ENCODE measurements at regions not wholly inside any gene's neighbourhood (a gene's known extent, or its start where the extent isn't known, plus 50 kb on each side); places are given as distances from the start of the nearest gene placed in this dataset.

DNA sequence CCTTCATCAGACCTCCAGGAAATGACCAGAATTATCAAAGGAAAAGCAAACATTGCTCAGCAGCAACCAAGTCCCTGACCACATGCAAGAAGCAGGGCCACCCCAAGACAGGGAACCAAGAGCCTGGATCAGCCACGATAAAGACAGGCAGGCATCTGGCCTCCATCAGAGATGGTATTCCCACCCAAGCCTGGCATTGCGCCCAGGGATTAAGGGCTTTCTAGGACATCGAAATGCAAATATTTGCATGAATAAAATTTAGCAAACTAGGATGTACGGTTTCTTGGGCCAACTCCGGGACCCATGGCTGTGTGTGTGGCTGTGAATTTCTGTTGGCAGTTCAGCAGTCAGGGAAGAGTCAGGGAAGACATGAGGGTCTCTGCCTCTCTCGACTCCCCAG, 241.4 kb upstream of the DYNLRB2 start:
- DNase-seq: no peak

GRCh38 chr16:80298676-80299075, 242.1 kb upstream of the DYNLRB2 start:
- no peak for DNase-seq

DNA sequence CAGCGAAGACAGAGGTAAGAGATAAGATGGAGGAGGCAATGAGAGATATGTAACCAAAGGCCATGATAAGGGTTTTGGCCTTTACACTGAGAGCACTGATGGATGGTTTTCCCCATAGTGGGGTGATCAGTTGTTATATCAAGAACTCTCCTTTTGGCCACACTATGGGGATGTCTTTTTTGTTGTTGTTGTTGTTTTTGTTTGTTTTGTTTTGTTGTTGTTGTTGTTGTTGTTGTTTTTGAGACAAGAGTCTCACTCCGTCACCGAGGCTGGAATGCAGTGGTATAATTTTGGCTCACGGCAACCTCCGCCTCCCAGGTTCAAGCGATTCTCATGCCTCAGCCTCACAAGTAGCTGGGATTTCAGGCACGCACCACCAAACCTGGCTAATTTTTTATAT, 244.8 kb upstream of the DYNLRB2 start:
- DNase-seq: no peak

- DNase-seq: no peak
Measured at GRCh38 chr16:80294172-80294571, 246.6 kb upstream of the DYNLRB2 start.

DNA sequence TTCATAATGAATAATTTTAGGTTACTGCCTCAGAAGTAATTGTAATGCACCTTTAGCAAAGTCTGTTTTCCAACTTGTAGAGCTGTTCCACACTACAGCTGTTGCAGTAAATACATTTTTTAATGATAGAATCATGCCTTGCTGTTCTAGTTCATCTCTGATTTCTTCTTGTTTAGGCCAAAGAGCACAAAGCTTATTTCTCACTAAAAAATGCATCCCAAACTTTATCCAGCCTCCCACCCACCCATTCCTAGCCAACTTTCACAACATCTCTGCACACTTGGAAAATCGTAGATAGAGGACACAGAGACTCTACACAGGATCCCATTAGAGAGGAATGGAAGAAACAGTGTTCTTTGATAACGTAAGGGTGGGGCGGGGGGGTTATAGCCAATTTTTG, 252.2 kb upstream of the DYNLRB2 start:
- no peak for DNase-seq

DNA sequence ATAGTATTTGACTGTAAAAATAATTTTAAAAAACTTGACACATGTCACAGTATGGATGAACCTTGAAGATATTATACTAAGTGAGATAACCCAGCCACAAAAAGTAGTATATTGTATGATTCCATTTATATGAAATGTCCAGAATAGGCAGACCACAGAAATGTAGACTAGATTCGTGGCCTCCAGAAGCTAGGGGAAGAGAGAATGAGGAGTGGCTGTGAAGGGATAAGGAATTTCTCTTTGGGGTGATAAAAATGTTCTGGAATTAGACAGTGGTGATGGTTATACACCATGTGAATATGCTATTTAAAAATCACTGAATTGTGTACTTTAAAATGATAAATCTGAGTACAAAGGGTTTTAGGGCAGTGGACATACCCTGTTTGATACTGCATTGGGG, 253.1 kb upstream of the DYNLRB2 start:
- DNase-seq: no peak

GRCh38 chr16:80285104-80285503, 255.7 kb upstream of the DYNLRB2 start:
- DNase-seq: no peak

DNA sequence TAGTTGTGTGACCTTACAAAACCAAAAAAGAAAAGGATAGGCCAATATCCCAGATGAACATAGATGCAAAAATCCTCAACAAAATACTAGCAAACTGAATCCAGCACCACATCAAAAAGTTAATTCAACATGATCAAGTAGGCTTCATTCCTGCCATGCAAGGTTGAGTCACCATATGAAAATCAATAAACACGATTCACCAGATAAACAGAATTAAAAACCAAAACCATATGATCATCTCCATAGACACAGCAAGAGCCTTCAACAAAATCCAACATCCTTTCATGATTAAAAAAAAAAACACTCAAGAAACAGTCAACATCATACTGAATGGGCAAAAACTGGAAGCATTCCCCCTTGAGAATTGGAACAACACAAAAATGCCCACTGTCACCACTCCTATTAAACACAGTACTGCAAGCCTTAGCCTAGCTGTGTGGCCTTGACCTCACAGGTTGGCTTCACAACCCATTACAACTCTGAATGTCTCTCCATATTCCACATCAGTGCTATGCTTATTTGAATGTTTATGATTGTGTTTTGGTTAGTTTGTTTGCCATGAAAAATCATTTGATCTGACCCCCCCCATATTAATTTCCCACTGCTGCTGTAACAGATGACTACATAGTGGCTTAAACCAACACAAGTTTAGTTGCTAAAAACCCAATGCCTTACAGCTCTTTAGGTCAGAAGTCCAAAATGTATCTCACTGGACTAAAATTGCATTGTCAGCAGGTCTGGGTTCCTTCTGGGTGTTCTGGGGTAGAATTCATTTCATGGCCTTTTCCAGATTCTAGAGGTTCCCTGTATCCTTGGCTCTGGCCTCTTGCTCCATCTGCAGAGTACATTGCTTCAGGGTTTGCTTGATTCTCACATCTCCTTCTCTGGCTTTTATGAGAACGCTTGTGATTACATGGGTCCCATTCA, 257.1 kb upstream of the DYNLRB2 start:
- no peak for DNase-seq

GRCh38 chr16:80280557-80280956, 260.2 kb upstream of the DYNLRB2 start:
- no peak for DNase-seq

- DNase-seq: no peak
Measured at GRCh38 chr16:80279656-80280055, 261.1 kb upstream of the DYNLRB2 start.

DNA sequence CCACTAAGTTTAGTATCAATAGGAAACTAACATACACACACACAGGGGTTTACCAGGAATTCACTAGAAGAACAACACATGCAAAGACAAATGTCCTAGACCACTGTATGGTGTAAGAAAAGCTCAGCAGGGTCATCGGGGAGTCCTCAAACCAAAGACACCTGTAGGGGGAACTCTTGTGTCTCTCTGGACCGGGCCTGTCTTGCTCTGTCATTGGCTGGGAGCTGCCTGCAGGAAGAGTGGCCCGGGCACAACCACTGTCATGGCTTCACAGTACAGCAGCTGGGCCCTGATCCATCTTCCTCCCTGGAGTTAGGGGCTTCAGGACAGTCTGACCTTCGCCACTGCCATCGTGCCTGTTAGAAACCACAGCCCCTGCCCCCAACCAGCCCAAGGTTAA, 263.6 kb upstream of the DYNLRB2 start:
- no peak for DNase-seq

GRCh38 chr16:80274576-80275191, 266.1 kb upstream of the DYNLRB2 start:
- no peak for DNase-seq

GRCh38 chr16:80273635-80274538, 266.9 kb upstream of the DYNLRB2 start:
- no peak for DNase-seq

- DNase-seq: no peak
Measured at GRCh38 chr16:80265624-80266306, 275.0 kb upstream of the DYNLRB2 start.

GRCh38 chr16:80263848-80264694, 276.7 kb upstream of the DYNLRB2 start:
- DNase-seq: no peak

GRCh38 chr16:80263181-80263823, 277.5 kb upstream of the DYNLRB2 start:
- no peak for DNase-seq

- no peak for DNase-seq
Measured at GRCh38 chr16:80260906-80261311, 279.9 kb upstream of the DYNLRB2 start.

GRCh38 chr16:80259290-80259805, 281.4 kb upstream of the DYNLRB2 start:
- no peak for DNase-seq

DNA sequence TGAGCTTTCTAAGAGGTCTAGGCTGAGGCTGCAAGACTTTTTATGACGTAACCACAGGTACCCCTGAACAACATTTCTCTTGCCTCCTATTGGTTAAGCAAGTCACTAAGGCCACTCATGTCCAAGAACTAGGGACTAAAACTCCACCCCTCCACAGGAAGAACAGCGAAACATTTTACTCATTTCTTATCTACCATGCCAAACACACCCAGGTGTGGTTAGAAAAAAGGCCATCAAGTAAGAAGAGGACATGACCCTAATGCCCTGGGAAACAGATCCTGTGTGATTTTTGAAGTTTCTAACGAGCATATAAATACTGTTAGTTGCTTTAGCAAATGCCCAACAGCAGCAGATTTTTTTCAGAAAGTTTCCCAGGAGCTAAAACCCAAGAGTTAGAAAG, 282.4 kb upstream of the DYNLRB2 start:
- no peak for DNase-seq

- DNase-seq: no peak
Measured at GRCh38 chr16:80254970-80255369, 285.8 kb upstream of the DYNLRB2 start.

DNA sequence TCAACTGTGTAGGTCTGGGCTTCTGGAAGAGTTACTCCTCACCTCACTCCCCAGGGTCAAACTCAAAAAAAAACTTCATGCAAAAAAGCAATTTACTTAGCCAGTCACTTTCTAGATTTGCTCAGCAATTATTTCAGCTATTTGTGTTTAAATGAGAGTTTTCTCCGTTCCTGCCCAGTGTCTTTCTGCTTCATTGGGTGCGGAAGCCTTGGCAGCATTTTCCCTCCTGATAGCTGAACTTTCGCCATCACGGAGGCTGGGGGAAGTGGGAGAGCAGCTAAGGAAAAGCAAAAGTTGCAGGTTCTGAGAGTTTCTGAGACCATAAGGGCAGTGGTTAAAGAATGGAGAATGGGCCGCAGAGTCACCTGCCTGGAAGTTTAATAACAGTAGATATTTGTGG, 287.1 kb upstream of the DYNLRB2 start:
- no peak for DNase-seq

Measured in KG1 (cell line).